Fibroblast of lung (primary cell): ENCODE measurements at regions not wholly inside any gene's neighbourhood (a gene's known extent, or its start where the extent isn't known, plus 50 kb on each side); places are given as distances from the start of the nearest gene placed in this dataset.

Source experiments
- DNase-seq, 2 donors: peaks; one replicate each; pipeline versions ENCODE4 v3.0.0 to v3.0.0-alpha.2; 2010; ENCODE audit warnings: low read depth in 2 of 2
- H2AFZ ChIP-seq: 2 replicates; pipeline ENCODE4 v1.5.1; 2012; ENCODE audit warnings: low read length, control low read depth, inconsistent platforms
- H3K27ac ChIP-seq: 2 replicates; pipeline ENCODE4 v1.5.1; 2011; ENCODE audit warnings: low read length, control low read depth; ENCODE audit not compliant: insufficient read depth
- H3K27me3 ChIP-seq: 2 replicates; pipeline ENCODE4 v1.5.1; 2011; ENCODE audit warnings: mild to moderate bottlenecking, low read length; ENCODE audit not compliant: control insufficient read depth, insufficient read depth
- H3K36me3 ChIP-seq: 2 replicates; pipeline ENCODE4 v1.5.1; 2011; ENCODE audit warnings: low read length; ENCODE audit not compliant: control insufficient read depth, insufficient read depth
- H3K4me1 ChIP-seq: 2 replicates; pipeline ENCODE4 v1.5.1; 2011; ENCODE audit warnings: low read length; ENCODE audit not compliant: control insufficient read depth, insufficient read depth; ENCODE audit errors: extremely low read depth
- H3K4me2 ChIP-seq: 2 replicates; pipeline ENCODE4 v1.5.1; 2011; ENCODE audit warnings: low read length, control low read depth; ENCODE audit not compliant: insufficient read depth; ENCODE audit errors: extremely low read depth
- H3K4me3 ChIP-seq, 4 experiments: fragments of 200-600 bp in 1 of 4; sonication (generic) in 1 of 4; replicated peaks in 1 of 4; 2 replicates each; pipeline ENCODE4 v1.5.1; 2011 to 2016; ENCODE audit warnings: low read length in 4 of 4, low read depth in 3 of 4, mild to moderate bottlenecking in 3 of 4, control low read depth in 2 of 4, inconsistent platforms in 1 of 4, mixed read lengths in 1 of 4; ENCODE audit not compliant: insufficient read depth in 1 of 4; ENCODE audit errors: control extremely low read depth in 1 of 4
- H3K79me2 ChIP-seq: 2 replicates; pipeline ENCODE4 v1.5.1; 2012; ENCODE audit warnings: mild to moderate bottlenecking, low read length, inconsistent platforms; ENCODE audit not compliant: control insufficient read depth, insufficient read depth
- H3K9ac ChIP-seq: 2 replicates; pipeline ENCODE4 v1.5.1; 2011; ENCODE audit warnings: mild to moderate bottlenecking, low read length, control low read depth; ENCODE audit not compliant: insufficient read depth
- H3K9me3 ChIP-seq: 2 replicates; pipeline ENCODE4 v1.5.1; 2012; ENCODE audit warnings: low read depth, low read length; ENCODE audit not compliant: control insufficient read depth, insufficient read depth
- H4K20me1 ChIP-seq: 2 replicates; pipeline ENCODE4 v1.5.1; 2011; ENCODE audit warnings: low read length; ENCODE audit not compliant: control insufficient read depth, insufficient read depth; ENCODE audit errors: extremely low read depth
- EZH2 ChIP-seq: IDR thresholded peaks from 2 replicates; pipeline ENCODE4 v1.5.1; 2012; ENCODE audit warnings: low read length, control low read depth, mild to moderate bottlenecking; ENCODE audit errors: missing control alignments
- TF ChIP-seq, protein P1 (sequence below), 2 donors: IDR thresholded peaks in 1 of 2; conservative IDR thresholded peaks in 1 of 2; 1 replicate in 1 of 2; 2 replicates in 1 of 2; pipeline ENCODE4 v1.5.1; 2011 to 2012; ENCODE audit warnings: low read length in 2 of 2, control low read depth in 1 of 2, inconsistent platforms in 1 of 2, low read depth in 1 of 2, mild to moderate bottlenecking in 1 of 2

DNA sequence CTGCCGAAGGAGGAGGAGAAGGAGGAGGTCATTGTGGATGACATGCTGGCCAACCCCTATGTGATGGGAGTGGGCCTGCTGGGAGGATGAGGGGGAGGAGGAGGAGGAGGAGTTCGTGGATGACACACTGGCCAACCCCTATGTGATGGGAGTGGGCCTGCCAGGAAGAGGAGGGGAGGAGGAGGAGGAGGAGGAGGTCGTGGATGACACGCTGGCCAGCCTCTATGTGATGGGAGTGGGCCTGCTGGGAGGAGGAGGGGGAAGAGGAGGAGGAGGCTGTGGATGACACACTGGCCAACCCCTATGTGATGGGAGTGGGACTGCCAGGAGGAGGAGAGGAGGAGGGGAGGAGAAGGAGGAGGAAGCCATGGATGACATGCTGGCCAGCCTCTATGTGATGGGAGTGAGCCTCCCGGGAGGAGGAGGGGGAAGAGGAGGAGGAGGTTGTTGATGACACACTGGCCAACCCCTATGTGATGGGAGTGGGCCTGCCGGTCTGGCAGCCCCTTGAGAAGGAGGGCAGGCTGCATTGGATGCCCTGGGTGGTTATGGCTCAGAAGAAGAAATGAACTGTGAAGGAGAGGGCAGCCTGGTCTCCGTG lies 55.7 kb upstream of the WNT7A start:
- H3K4me2 ChIP-seq, result no peak overlapping the region
- H3K36me3 ChIP-seq, result no peaks in the 10 kb centered on the region
- H3K27me3 ChIP-seq, result no peaks in the 10 kb centered on the region
- TF ChIP-seq, protein P1, sequence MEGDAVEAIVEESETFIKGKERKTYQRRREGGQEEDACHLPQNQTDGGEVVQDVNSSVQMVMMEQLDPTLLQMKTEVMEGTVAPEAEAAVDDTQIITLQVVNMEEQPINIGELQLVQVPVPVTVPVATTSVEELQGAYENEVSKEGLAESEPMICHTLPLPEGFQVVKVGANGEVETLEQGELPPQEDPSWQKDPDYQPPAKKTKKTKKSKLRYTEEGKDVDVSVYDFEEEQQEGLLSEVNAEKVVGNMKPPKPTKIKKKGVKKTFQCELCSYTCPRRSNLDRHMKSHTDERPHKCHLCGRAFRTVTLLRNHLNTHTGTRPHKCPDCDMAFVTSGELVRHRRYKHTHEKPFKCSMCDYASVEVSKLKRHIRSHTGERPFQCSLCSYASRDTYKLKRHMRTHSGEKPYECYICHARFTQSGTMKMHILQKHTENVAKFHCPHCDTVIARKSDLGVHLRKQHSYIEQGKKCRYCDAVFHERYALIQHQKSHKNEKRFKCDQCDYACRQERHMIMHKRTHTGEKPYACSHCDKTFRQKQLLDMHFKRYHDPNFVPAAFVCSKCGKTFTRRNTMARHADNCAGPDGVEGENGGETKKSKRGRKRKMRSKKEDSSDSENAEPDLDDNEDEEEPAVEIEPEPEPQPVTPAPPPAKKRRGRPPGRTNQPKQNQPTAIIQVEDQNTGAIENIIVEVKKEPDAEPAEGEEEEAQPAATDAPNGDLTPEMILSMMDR (conservative IDR thresholded peaks at IDR 0.05 in 1 of 2, IDR thresholded peaks at IDR 0.05 in 1 of 2; ENCODE audit: low read depth in 1 of 2, low read length in 2 of 2), result no peak
- TF ChIP-seq EZH2, result no peak
- H3K27ac ChIP-seq, result no peak overlapping the region
- DNase-seq, result no peak
- no peaks in the 10 kb centered on the region for H3K4me1 ChIP-seq
- no peaks in the 10 kb centered on the region for H3K9me3 ChIP-seq
- no peaks in the 10 kb centered on the region for H4K20me1 ChIP-seq
- no peak overlapping the region for H3K4me3 ChIP-seq
- H2AFZ ChIP-seq, result no peak overlapping the region
- H3K79me2 ChIP-seq, result no peaks in the 10 kb centered on the region
- no peak overlapping the region for H3K9ac ChIP-seq

DNA sequence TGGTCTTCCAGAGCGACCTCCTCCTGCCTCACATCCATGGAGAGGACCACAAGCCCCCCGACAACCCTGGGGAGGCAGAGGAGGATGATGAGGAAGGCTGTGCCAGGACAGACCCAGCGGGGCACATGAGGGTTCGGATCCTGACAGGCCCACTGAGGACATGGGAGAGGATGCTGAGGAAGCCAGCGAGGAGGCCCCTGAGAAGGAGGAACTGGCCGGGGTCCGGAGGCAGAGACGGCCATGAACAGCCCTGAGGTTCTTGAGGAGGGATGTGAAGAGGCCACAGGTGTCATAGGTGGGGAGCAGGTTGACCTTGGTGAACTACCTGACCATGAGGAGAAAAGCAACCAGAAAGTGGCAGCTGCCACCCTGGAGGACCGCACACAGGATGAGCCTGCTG lies 54.9 kb upstream of the WNT7A start:
- H3K9ac ChIP-seq, result no peak overlapping the region
- no peaks in the 10 kb centered on the region for H3K4me1 ChIP-seq
- no peaks in the 10 kb centered on the region for H3K79me2 ChIP-seq
- no peak for DNase-seq
- H3K27ac ChIP-seq, result no peak overlapping the region
- H3K9me3 ChIP-seq, result no peaks in the 10 kb centered on the region
- TF ChIP-seq, protein P1 (conservative IDR thresholded peaks at IDR 0.05 in 1 of 2, IDR thresholded peaks at IDR 0.05 in 1 of 2; ENCODE audit: low read depth in 1 of 2, low read length in 2 of 2), result no peak
- TF ChIP-seq EZH2, result no peak
- no peak overlapping the region for H2AFZ ChIP-seq
- H3K36me3 ChIP-seq, result no peaks in the 10 kb centered on the region
- no peak overlapping the region for H3K4me3 ChIP-seq
- H3K27me3 ChIP-seq, result no peaks in the 10 kb centered on the region
- H4K20me1 ChIP-seq, result no peaks in the 10 kb centered on the region
- no peak overlapping the region for H3K4me2 ChIP-seq

DNA sequence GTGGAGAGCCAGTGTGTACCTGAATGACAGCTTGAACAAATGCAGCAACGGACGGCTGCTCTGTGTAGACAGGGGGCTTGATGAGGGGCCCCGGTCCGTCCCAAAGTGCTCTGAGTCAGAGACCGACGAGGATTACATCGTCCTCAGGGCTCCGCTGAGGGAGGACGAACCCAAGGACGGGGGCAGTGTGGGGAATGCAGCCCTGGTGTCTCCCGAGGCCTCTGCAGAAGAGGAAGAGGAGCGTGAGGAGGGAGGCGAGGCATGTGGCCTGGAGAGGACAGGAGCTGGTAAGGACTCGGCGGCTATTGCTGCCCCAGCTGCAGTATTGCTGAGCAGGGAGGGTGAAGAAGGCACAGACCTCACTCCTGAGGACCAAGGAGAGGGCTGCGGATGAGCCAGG lies 54.4 kb upstream of the WNT7A start:
- no peak overlapping the region for H3K4me2 ChIP-seq
- H4K20me1 ChIP-seq, result no peaks in the 10 kb centered on the region
- no peaks in the 10 kb centered on the region for H3K9me3 ChIP-seq
- no peak overlapping the region for H2AFZ ChIP-seq
- H3K36me3 ChIP-seq, result no peaks in the 10 kb centered on the region
- no peak overlapping the region for H3K4me3 ChIP-seq
- H3K79me2 ChIP-seq, result no peaks in the 10 kb centered on the region
- H3K27me3 ChIP-seq, result no peaks in the 10 kb centered on the region
- H3K4me1 ChIP-seq, result no peaks in the 10 kb centered on the region
- no peak overlapping the region for H3K9ac ChIP-seq
- TF ChIP-seq, protein P1 (conservative IDR thresholded peaks at IDR 0.05 in 1 of 2, IDR thresholded peaks at IDR 0.05 in 1 of 2; ENCODE audit: low read depth in 1 of 2, low read length in 2 of 2), result no peak
- no peak for TF ChIP-seq EZH2
- DNase-seq, result no peak
- no peak overlapping the region for H3K27ac ChIP-seq
